HG03565 (cell line): ENCODE measurements at regions not wholly inside any gene's neighbourhood (a gene's known extent, or its start where the extent isn't known, plus 50 kb on each side); places are given as distances from the start of the nearest gene placed in this dataset.

Experiments
- ATAC-seq: cut with Tn5 transposase; IDR thresholded peaks from one replicate; pipeline ENCODE4 v1.9.1; 2021; ENCODE audit warnings: mild to moderate bottlenecking, moderate library complexity; ENCODE audit not compliant: unreplicated experiment

- ATAC-seq = no peak
Measured at GRCh38 chr4:143055997-143056396, 128.7 kb upstream of the USP38 start.

- ATAC-seq = no peak
Measured at GRCh38 chr4:143071351-143071750, 113.4 kb upstream of the USP38 start.

GRCh38 chr4:143076723-143077122 is 108.0 kb upstream of the USP38 start:
- ATAC-seq = no peak

- no peak for ATAC-seq
Measured at GRCh38 chr4:143082701-143083100, 102.0 kb upstream of the USP38 start.

- no peak for ATAC-seq
Measured at GRCh38 chr4:143083756-143084472, 100.8 kb upstream of the USP38 start.

GRCh38 chr4:143084566-143084965 is 100.2 kb upstream of the USP38 start:
- ATAC-seq = no peak

- ATAC-seq = no peak
Measured at GRCh38 chr4:143085224-143085623, 99.5 kb upstream of the USP38 start.

- no peak for ATAC-seq
Measured at GRCh38 chr4:143085659-143086058, 99.1 kb upstream of the USP38 start.

- no peak for ATAC-seq
Measured at GRCh38 chr4:143089291-143089690, 95.4 kb upstream of the USP38 start.

- ATAC-seq = no peak
Measured at GRCh38 chr4:143089847-143090246, 94.9 kb upstream of the USP38 start.

- no peak for ATAC-seq
Measured at GRCh38 chr4:143091862-143092261, 92.9 kb upstream of the USP38 start.

GRCh38 chr4:143095447-143095846 is 89.3 kb upstream of the USP38 start:
- no peak for ATAC-seq

GRCh38 chr4:143097751-143098150 is 87.0 kb upstream of the USP38 start:
- ATAC-seq = no peak

- no peak for ATAC-seq
Measured at GRCh38 chr4:143099693-143100092, 85.0 kb upstream of the USP38 start.

- no peak for ATAC-seq
Measured at GRCh38 chr4:143109376-143109775, 75.3 kb upstream of the USP38 start.

- ATAC-seq = no peak
Measured at GRCh38 chr4:143118663-143119062, 66.1 kb upstream of the USP38 start.

GRCh38 chr4:143127621-143128020 is 57.1 kb upstream of the USP38 start:
- ATAC-seq = no peak

- ATAC-seq = no peak
Measured at GRCh38 chr4:143133977-143134376, 50.7 kb upstream of the USP38 start.
